ENCODE measurements at regions not wholly inside any gene's neighbourhood (a gene's known extent, or its start where the extent isn't known, plus 50 kb on each side); places are given as distances from the start of the nearest gene placed in this dataset.

- H3K9me3 Mint-ChIP-seq = no peaks in the 10 kb centered on the region
- DNase-seq = no peak
- peaks cover 2% of the 10 kb centered on the region for H3K27me3 Mint-ChIP-seq
- H3K4me3 Mint-ChIP-seq = no peak overlapping the region
- H3K36me3 Mint-ChIP-seq (ENCODE audit: low read depth) = no peaks in the 10 kb centered on the region
- no peaks in the 10 kb centered on the region for H3K4me1 Mint-ChIP-seq (ENCODE audit: low read depth)
- H3K27ac Mint-ChIP-seq = no peak overlapping the region
Measured at GRCh38 chr9:75633451-75634057, 256.9 kb upstream of the PCSK5 start.

GRCh38 chr9:75636427-75637045 is 253.9 kb upstream of the PCSK5 start:
- H3K9me3 Mint-ChIP-seq = no peaks in the 10 kb centered on the region

GRCh38 chr9:75639971-75640610 is 250.4 kb upstream of the PCSK5 start:
- Mint-ChIP-seq H3K4me1 (ENCODE audit: low read depth) (no peaks in the 10 kb centered on the region), H3K4me3 (no peak overlapping the region), H3K27ac (no peak overlapping the region), H3K27me3 (no peaks in the 10 kb centered on the region), H3K36me3 (ENCODE audit: low read depth) (no peaks in the 10 kb centered on the region), H3K9me3 (no peaks in the 10 kb centered on the region)
- DNase-seq = no peak

More at GRCh38 chr9:75636427-75637045, 253.9 kb upstream of the PCSK5 start:
- no peaks in the 10 kb centered on the region for H3K4me1 Mint-ChIP-seq (ENCODE audit: low read depth)
- no peaks in the 10 kb centered on the region for H3K27me3 Mint-ChIP-seq
- no peaks in the 10 kb centered on the region for H3K36me3 Mint-ChIP-seq (ENCODE audit: low read depth)
- no peak overlapping the region for H3K4me3 Mint-ChIP-seq
- no peak overlapping the region for H3K27ac Mint-ChIP-seq
- no peak for DNase-seq

- no peak overlapping the region for H3K27ac Mint-ChIP-seq
- H3K36me3 Mint-ChIP-seq (ENCODE audit: low read depth) = no peaks in the 10 kb centered on the region
- no peak overlapping the region for H3K4me3 Mint-ChIP-seq
Measured at GRCh38 chr9:75642522-75642921, 248.0 kb upstream of the PCSK5 start.

GRCh38 chr9:75644649-75645048 is 245.8 kb upstream of the PCSK5 start:
- no peaks in the 10 kb centered on the region for H3K27me3 Mint-ChIP-seq
- H3K27ac Mint-ChIP-seq = no peak overlapping the region
- no peak overlapping the region for H3K4me3 Mint-ChIP-seq
- no peaks in the 10 kb centered on the region for H3K4me1 Mint-ChIP-seq (ENCODE audit: low read depth)
- H3K36me3 Mint-ChIP-seq (ENCODE audit: low read depth) = no peaks in the 10 kb centered on the region
- H3K9me3 Mint-ChIP-seq = no peaks in the 10 kb centered on the region
- DNase-seq = no peak

More at GRCh38 chr9:75642522-75642921, 248.0 kb upstream of the PCSK5 start:
- Mint-ChIP-seq H3K4me1 (ENCODE audit: low read depth) (no peaks in the 10 kb centered on the region), H3K27me3 (no peaks in the 10 kb centered on the region), H3K9me3 (no peaks in the 10 kb centered on the region)
- DNase-seq = no peak

GRCh38 chr9:75648034-75648433 is 242.4 kb upstream of the PCSK5 start:
- DNase-seq = no peak
- no peak overlapping the region for H3K4me3 Mint-ChIP-seq
- no peaks in the 10 kb centered on the region for H3K9me3 Mint-ChIP-seq
- no peaks in the 10 kb centered on the region for H3K36me3 Mint-ChIP-seq (ENCODE audit: low read depth)
- no peak overlapping the region for H3K27ac Mint-ChIP-seq
- no peaks in the 10 kb centered on the region for H3K4me1 Mint-ChIP-seq (ENCODE audit: low read depth)
- peaks cover 5% of the 10 kb centered on the region for H3K27me3 Mint-ChIP-seq

- Mint-ChIP-seq H3K9me3 (no peaks in the 10 kb centered on the region), H3K27me3 (peaks cover 5% of the 10 kb centered on the region), H3K4me3 (no peak overlapping the region), H3K27ac (no peak overlapping the region), H3K36me3 (ENCODE audit: low read depth) (no peaks in the 10 kb centered on the region), H3K4me1 (ENCODE audit: low read depth) (no peaks in the 10 kb centered on the region)
- DNase-seq = no peak
Measured at GRCh38 chr9:75649060-75649459, 241.4 kb upstream of the PCSK5 start.

- H3K4me1 Mint-ChIP-seq (ENCODE audit: low read depth) = no peaks in the 10 kb centered on the region
- H3K9me3 Mint-ChIP-seq = no peaks in the 10 kb centered on the region
Measured at GRCh38 chr9:75651709-75652108, 238.8 kb upstream of the PCSK5 start.

GRCh38 chr9:75653335-75653734 is 237.1 kb upstream of the PCSK5 start:
- no peaks in the 10 kb centered on the region for H3K4me1 Mint-ChIP-seq (ENCODE audit: low read depth)
- H3K36me3 Mint-ChIP-seq (ENCODE audit: low read depth) = no peaks in the 10 kb centered on the region
- no peak for DNase-seq
- no peak overlapping the region for H3K27ac Mint-ChIP-seq
- H3K9me3 Mint-ChIP-seq = no peaks in the 10 kb centered on the region
- H3K27me3 Mint-ChIP-seq = peaks cover 5% of the 10 kb centered on the region
- H3K4me3 Mint-ChIP-seq = no peak overlapping the region

More at GRCh38 chr9:75651709-75652108, 238.8 kb upstream of the PCSK5 start:
- no peak for DNase-seq
- H3K4me3 Mint-ChIP-seq = no peak overlapping the region
- H3K27ac Mint-ChIP-seq = no peak overlapping the region
- no peaks in the 10 kb centered on the region for H3K36me3 Mint-ChIP-seq (ENCODE audit: low read depth)
- H3K27me3 Mint-ChIP-seq = peaks cover 5% of the 10 kb centered on the region

- Mint-ChIP-seq H3K4me3 (no peak overlapping the region), H3K4me1 (ENCODE audit: low read depth) (no peaks in the 10 kb centered on the region), H3K27me3 (peaks cover 5% of the 10 kb centered on the region), H3K36me3 (ENCODE audit: low read depth) (no peaks in the 10 kb centered on the region), H3K27ac (no peak overlapping the region), H3K9me3 (no peaks in the 10 kb centered on the region)
- DNase-seq = no peak
Measured at GRCh38 chr9:75653750-75654149, 236.7 kb upstream of the PCSK5 start.

GRCh38 chr9:75657015-75657414 is 233.5 kb upstream of the PCSK5 start:
- H3K36me3 Mint-ChIP-seq (ENCODE audit: low read depth) = no peaks in the 10 kb centered on the region
- no peaks in the 10 kb centered on the region for H3K9me3 Mint-ChIP-seq
- no peak overlapping the region for H3K27ac Mint-ChIP-seq
- H3K4me1 Mint-ChIP-seq (ENCODE audit: low read depth) = no peaks in the 10 kb centered on the region
- H3K4me3 Mint-ChIP-seq = no peak overlapping the region
- no peak for DNase-seq
- no peaks in the 10 kb centered on the region for H3K27me3 Mint-ChIP-seq

- no peak overlapping the region for H3K27ac Mint-ChIP-seq
- H3K36me3 Mint-ChIP-seq (ENCODE audit: low read depth) = no peaks in the 10 kb centered on the region
- DNase-seq = no peak
- no peak overlapping the region for H3K4me3 Mint-ChIP-seq
- no peaks in the 10 kb centered on the region for H3K4me1 Mint-ChIP-seq (ENCODE audit: low read depth)
- H3K27me3 Mint-ChIP-seq = no peaks in the 10 kb centered on the region
- no peaks in the 10 kb centered on the region for H3K9me3 Mint-ChIP-seq
Measured at GRCh38 chr9:75658301-75658905, 232.1 kb upstream of the PCSK5 start.

GRCh38 chr9:75664597-75664996 is 225.9 kb upstream of the PCSK5 start:
- Mint-ChIP-seq H3K36me3 (ENCODE audit: low read depth) (no peaks in the 10 kb centered on the region), H3K27me3 (peaks cover 13% of the 10 kb centered on the region), H3K9me3 (no peaks in the 10 kb centered on the region), H3K27ac (no peak overlapping the region), H3K4me1 (ENCODE audit: low read depth) (no peaks in the 10 kb centered on the region), H3K4me3 (no peak overlapping the region)
- DNase-seq = no peak

GRCh38 chr9:75666856-75667554 is 223.5 kb upstream of the PCSK5 start:
- H3K4me1 Mint-ChIP-seq (ENCODE audit: low read depth) = no peaks in the 10 kb centered on the region
- peaks cover 13% of the 10 kb centered on the region for H3K27me3 Mint-ChIP-seq
- H3K9me3 Mint-ChIP-seq = no peaks in the 10 kb centered on the region
- H3K4me3 Mint-ChIP-seq = no peak overlapping the region
- no peak overlapping the region for H3K27ac Mint-ChIP-seq
- no peak for DNase-seq
- H3K36me3 Mint-ChIP-seq (ENCODE audit: low read depth) = no peaks in the 10 kb centered on the region
